Effector memory CD8-positive, alpha-beta T cell (primary cell): ENCODE measurements at regions not wholly inside any gene's neighbourhood (a gene's known extent, or its start where the extent isn't known, plus 50 kb on each side); places are given as distances from the start of the nearest gene placed in this dataset.

ENCODE experiments used
- ATAC-seq: fragments of 150-1000 bp; cut with Tn5 transposase; replicated peaks from 2 replicates; pipeline ENCODE4 v1.10.0; 2021; ENCODE audit warnings: mild to moderate bottlenecking, moderate library complexity
- DNase-seq, 3 experiments: peaks; one replicate each; pipeline ENCODE4 v3.0.0; 2021
- H3K27ac Mint-ChIP-seq, 2 donors: one replicate each; pipeline ENCODE4 v1.8.0; 2022; ENCODE audit warnings: mild to moderate bottlenecking in 2 of 2, mixed read lengths in 2 of 2, moderate library complexity in 2 of 2
- H3K27me3 Mint-ChIP-seq, 2 donors: one replicate each; pipeline ENCODE4 v1.8.0; 2022; ENCODE audit warnings: mixed read lengths in 2 of 2
- H3K36me3 Mint-ChIP-seq: one replicate; pipeline ENCODE4 v1.8.0; 2022; ENCODE audit warnings: mild to moderate bottlenecking, moderate library complexity, mixed read lengths; ENCODE audit not compliant: insufficient read depth
- H3K4me1 Mint-ChIP-seq, 2 donors: one replicate each; pipeline ENCODE4 v1.8.0; 2022; ENCODE audit warnings: low read depth in 2 of 2, mixed read lengths in 2 of 2
- H3K4me3 Mint-ChIP-seq, 2 donors: one replicate each; pipeline ENCODE4 v1.8.0; 2022; ENCODE audit warnings: mild to moderate bottlenecking in 2 of 2, mixed read lengths in 2 of 2, moderate library complexity in 2 of 2
- H3K9me3 Mint-ChIP-seq, 2 donors: one replicate each; pipeline ENCODE4 v1.8.0; 2022; ENCODE audit warnings: mixed read lengths in 2 of 2

DNA sequence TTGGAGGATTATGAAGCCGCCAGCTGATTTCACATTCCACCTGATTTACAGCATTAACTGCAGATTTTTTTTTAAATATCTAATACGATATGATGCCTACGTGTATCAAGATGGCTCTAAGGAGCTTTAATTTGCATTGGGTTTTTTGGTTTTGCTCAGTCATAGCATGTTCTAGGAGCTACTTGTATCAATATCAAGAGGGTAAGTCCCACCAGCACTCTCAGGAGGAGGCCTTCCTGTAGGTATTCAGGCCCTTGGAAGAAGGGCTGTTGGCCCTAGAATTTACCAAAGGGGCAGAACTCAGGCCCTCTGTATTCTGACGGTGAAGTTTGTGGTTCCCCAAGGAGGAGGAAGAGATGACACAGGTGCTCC is 97.2 kb upstream of the IPO5 start:
- no peak overlapping the region for H3K4me3 Mint-ChIP-seq
- H3K36me3 Mint-ChIP-seq = no peaks in the 10 kb centered on the region
- peaks cover 9 to 22% of the 10 kb centered on the region in 2 donors for H3K27me3 Mint-ChIP-seq
- ATAC-seq = no peak
- no peaks in the 10 kb centered on the region for H3K4me1 Mint-ChIP-seq
- no peak for DNase-seq
- peaks cover 0 to 6% of the 10 kb centered on the region in 2 donors for H3K9me3 Mint-ChIP-seq
- no peak overlapping the region for H3K27ac Mint-ChIP-seq

GRCh38 chr13:97858161-97858560 is 95.3 kb upstream of the IPO5 start:
- no peak for DNase-seq
- H3K4me3 Mint-ChIP-seq = no peak overlapping the region
- peaks cover 0 to 1% of the 10 kb centered on the region in 2 donors for H3K9me3 Mint-ChIP-seq
- H3K27me3 Mint-ChIP-seq = peaks cover 6 to 9% of the 10 kb centered on the region in 2 donors
- no peak overlapping the region for H3K27ac Mint-ChIP-seq
- H3K4me1 Mint-ChIP-seq = no peaks in the 10 kb centered on the region
- no peak for ATAC-seq
- no peaks in the 10 kb centered on the region for H3K36me3 Mint-ChIP-seq

- no peaks in the 10 kb centered on the region for H3K4me1 Mint-ChIP-seq
- H3K27ac Mint-ChIP-seq = no peak overlapping the region
- DNase-seq (no peak), ATAC-seq (no peak)
- no peaks in the 10 kb centered on the region for H3K36me3 Mint-ChIP-seq
- H3K4me3 Mint-ChIP-seq = no peak overlapping the region
- peaks cover 1 to 9% of the 10 kb centered on the region in 2 donors for H3K9me3 Mint-ChIP-seq
- H3K27me3 Mint-ChIP-seq = peaks cover 10 to 37% of the 10 kb centered on the region in 2 donors
These were observed 87.1 kb upstream of the IPO5 start for GRCh38 chr13:97866346-97866745.

GRCh38 chr13:97866751-97867150 is 86.7 kb upstream of the IPO5 start:
- no peak for ATAC-seq
- H3K4me3 Mint-ChIP-seq = no peak overlapping the region

DNA sequence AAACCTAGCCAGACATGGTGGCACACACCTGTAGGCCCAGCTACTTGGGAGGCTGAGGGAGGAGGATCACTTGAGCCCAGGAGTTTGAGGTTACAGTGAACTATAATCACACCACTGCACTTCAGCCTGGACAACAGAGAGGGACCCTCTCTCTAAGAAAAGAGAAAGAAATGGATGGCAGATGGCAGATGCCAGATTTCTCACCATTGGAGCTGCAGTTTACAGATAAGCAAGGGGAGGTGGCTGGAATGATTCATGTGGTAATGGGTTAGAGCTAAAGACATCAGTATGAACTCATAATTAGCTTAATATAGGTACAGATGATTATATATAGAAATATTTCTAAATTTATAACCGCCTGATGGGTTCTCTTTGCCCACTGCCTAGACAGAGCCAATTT is 80.1 kb upstream of the IPO5 start:
- H3K9me3 Mint-ChIP-seq = no peaks in the 10 kb centered on the region
- no peaks in the 10 kb centered on the region for H3K36me3 Mint-ChIP-seq
- DNase-seq (no peak), ATAC-seq (no peak)
- H3K27me3 Mint-ChIP-seq = peaks cover 17 to 36% of the 10 kb centered on the region in 2 donors
- H3K4me3 Mint-ChIP-seq = no peak overlapping the region
- H3K27ac Mint-ChIP-seq = no peak overlapping the region
- H3K4me1 Mint-ChIP-seq = no peaks in the 10 kb centered on the region

More at GRCh38 chr13:97866751-97867150, 86.7 kb upstream of the IPO5 start:
- no peak overlapping the region for H3K27ac Mint-ChIP-seq
- peaks cover 10 to 37% of the 10 kb centered on the region in 2 donors for H3K27me3 Mint-ChIP-seq
- H3K36me3 Mint-ChIP-seq = no peaks in the 10 kb centered on the region
- H3K9me3 Mint-ChIP-seq = peaks cover 1 to 9% of the 10 kb centered on the region in 2 donors
- DNase-seq = no peak
- no peaks in the 10 kb centered on the region for H3K4me1 Mint-ChIP-seq

- peaks cover 22 to 32% of the 10 kb centered on the region in 2 donors for H3K27me3 Mint-ChIP-seq
- ATAC-seq = no peak
- no peak overlapping the region for H3K27ac Mint-ChIP-seq
- no peaks in the 10 kb centered on the region for H3K9me3 Mint-ChIP-seq
- H3K4me1 Mint-ChIP-seq = peaks cover 0 to 5% of the 10 kb centered on the region in 2 donors
- DNase-seq = no peak
- H3K36me3 Mint-ChIP-seq = no peaks in the 10 kb centered on the region
- H3K4me3 Mint-ChIP-seq = no peak overlapping the region
These were observed 78.3 kb upstream of the IPO5 start for GRCh38 chr13:97875218-97875617.

GRCh38 chr13:97875911-97876310 is 77.6 kb upstream of the IPO5 start:
- H3K9me3 Mint-ChIP-seq = no peaks in the 10 kb centered on the region
- H3K4me1 Mint-ChIP-seq = peaks cover 0 to 5% of the 10 kb centered on the region in 2 donors
- DNase-seq (no peak), ATAC-seq (no peak)
- H3K4me3 Mint-ChIP-seq = no peak overlapping the region
- H3K27me3 Mint-ChIP-seq = peaks cover 26 to 39% of the 10 kb centered on the region in 2 donors
- H3K36me3 Mint-ChIP-seq = no peaks in the 10 kb centered on the region
- no peak overlapping the region for H3K27ac Mint-ChIP-seq

GRCh38 chr13:97878431-97879375 is 74.8 kb upstream of the IPO5 start:
- DNase-seq (no peak), ATAC-seq (no peak)
- H3K9me3 Mint-ChIP-seq = no peaks in the 10 kb centered on the region
- no peaks in the 10 kb centered on the region for H3K36me3 Mint-ChIP-seq
- H3K27ac Mint-ChIP-seq = no peak overlapping the region
- no peak overlapping the region for H3K4me3 Mint-ChIP-seq
- peaks cover 0 to 5% of the 10 kb centered on the region in 2 donors for H3K4me1 Mint-ChIP-seq
- H3K27me3 Mint-ChIP-seq = peaks cover 47 to 64% of the 10 kb centered on the region in 2 donors

- DNase-seq (no peak), ATAC-seq (no peak)
- Mint-ChIP-seq H3K36me3 (no peaks in the 10 kb centered on the region), H3K4me3 (no peak overlapping the region), H3K9me3 (no peaks in the 10 kb centered on the region), H3K27me3 (peaks cover 53 to 66% of the 10 kb centered on the region in 2 donors), H3K27ac (no peak overlapping the region), H3K4me1 (peaks cover 0 to 5% of the 10 kb centered on the region in 2 donors)
These were observed 73.7 kb upstream of the IPO5 start for GRCh38 chr13:97879646-97880310.

GRCh38 chr13:97880311-97880675 is 73.2 kb upstream of the IPO5 start:
- Mint-ChIP-seq H3K27ac (no peak overlapping the region), H3K36me3 (no peaks in the 10 kb centered on the region), H3K27me3 (peaks cover 48 to 66% of the 10 kb centered on the region in 2 donors), H3K4me3 (no peak overlapping the region), H3K9me3 (no peaks in the 10 kb centered on the region), H3K4me1 (peaks cover 0 to 5% of the 10 kb centered on the region in 2 donors)
- ATAC-seq = no peak
- DNase-seq = no peak

DNA sequence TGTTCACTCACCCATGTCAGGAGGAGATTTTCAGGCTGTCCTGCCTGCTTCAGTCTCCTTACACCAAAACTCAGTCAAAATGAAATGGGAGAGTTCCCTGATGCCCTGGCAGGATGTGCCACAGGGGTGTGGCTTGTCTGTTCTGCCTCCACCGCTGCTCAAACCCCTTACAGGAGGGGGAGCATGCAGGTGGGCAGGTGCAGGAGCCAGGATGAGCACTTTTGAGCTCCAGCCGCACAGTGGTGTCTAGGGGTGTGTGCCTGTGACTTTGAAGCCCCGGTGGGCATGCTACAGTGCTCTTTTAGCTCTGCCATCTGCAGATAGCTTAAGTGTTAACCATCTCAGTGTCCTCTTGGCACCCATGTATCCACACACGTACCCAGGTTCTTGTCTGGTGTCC is 71.9 kb upstream of the IPO5 start:
- no peak for DNase-seq
- peaks cover 0 to 5% of the 10 kb centered on the region in 2 donors for H3K4me1 Mint-ChIP-seq
- H3K9me3 Mint-ChIP-seq = no peaks in the 10 kb centered on the region
- peaks cover 37 to 69% of the 10 kb centered on the region in 2 donors for H3K27me3 Mint-ChIP-seq
- no peak for ATAC-seq
- H3K27ac Mint-ChIP-seq = no peak overlapping the region
- no peak overlapping the region for H3K4me3 Mint-ChIP-seq
- no peaks in the 10 kb centered on the region for H3K36me3 Mint-ChIP-seq

GRCh38 chr13:97883396-97883795 is 70.1 kb upstream of the IPO5 start:
- ATAC-seq = no peak
- no peak overlapping the region for H3K4me3 Mint-ChIP-seq
- H3K4me1 Mint-ChIP-seq = peaks cover 0 to 5% of the 10 kb centered on the region in 2 donors
- H3K27ac Mint-ChIP-seq = no peak overlapping the region
- H3K27me3 Mint-ChIP-seq = peaks cover 44 to 81% of the 10 kb centered on the region in 2 donors
- DNase-seq = no peak
- no peaks in the 10 kb centered on the region for H3K9me3 Mint-ChIP-seq
- H3K36me3 Mint-ChIP-seq = no peaks in the 10 kb centered on the region

DNA sequence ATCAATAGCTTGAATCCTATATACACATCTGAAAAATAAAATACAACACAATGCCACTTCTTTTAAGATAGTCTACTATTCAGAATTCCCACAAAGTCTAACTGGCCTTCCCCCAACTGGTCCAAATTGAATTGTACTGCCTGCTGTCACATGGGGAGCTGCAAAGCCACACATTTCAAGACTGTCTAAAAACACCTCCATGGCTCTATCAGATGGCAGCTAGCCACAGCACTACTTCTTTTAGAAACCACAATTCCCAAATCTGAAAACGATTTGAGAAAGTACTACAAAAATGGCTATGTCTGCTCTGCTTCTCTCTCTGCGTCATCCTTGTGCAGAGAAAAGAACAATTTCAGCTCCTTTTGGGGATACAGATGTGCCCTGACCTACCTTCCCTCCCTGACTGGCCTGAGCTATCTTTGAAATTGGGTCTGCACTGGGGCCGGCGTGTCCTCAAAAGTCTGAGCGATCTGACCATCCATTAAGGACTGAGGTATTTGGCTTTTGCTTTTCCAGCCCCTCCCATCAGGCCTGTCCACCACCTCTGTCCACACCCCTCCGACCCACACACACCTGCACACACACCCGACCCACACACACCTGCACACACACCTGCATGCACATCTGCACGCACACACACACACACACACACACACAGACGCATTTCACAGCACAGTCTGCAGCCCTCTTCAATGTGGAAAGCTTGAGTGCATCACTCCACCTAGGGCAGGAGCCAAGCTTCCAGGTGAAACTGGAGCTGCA is 68.6 kb upstream of the IPO5 start:
- H3K27me3 Mint-ChIP-seq = peaks cover 44 to 81% of the 10 kb centered on the region in 2 donors
- DNase-seq (no peak), ATAC-seq (no peak)
- no peak overlapping the region for H3K4me3 Mint-ChIP-seq
- no peaks in the 10 kb centered on the region for H3K36me3 Mint-ChIP-seq
- peaks cover 0 to under 1% of the 10 kb centered on the region in 2 donors for H3K4me1 Mint-ChIP-seq
- no peak overlapping the region for H3K27ac Mint-ChIP-seq
- H3K9me3 Mint-ChIP-seq = peaks cover 0 to 4% of the 10 kb centered on the region in 2 donors
